PFSK-1 (cell line): ENCODE measurements at regions not wholly inside any gene's neighbourhood (a gene's known extent, or its start where the extent isn't known, plus 50 kb on each side); places are given as distances from the start of the nearest gene placed in this dataset.

Experiments
- FOXP2 ChIP-seq: optimal IDR thresholded peaks from 2 replicates; pipeline ENCODE3; 2011; ENCODE audit warnings: borderline replicate concordance, control low read depth, inconsistent platforms; ENCODE audit not compliant: insufficient read depth; ENCODE audit errors: extremely low read length, extremely low read depth
- POLR2AphosphoS5 ChIP-seq: IDR thresholded peaks from 2 replicates; pipeline ENCODE4 v1.6.1; 2012; ENCODE audit warnings: low read depth, mild to moderate bottlenecking, control low read depth, low read length, moderate library complexity

DNA sequence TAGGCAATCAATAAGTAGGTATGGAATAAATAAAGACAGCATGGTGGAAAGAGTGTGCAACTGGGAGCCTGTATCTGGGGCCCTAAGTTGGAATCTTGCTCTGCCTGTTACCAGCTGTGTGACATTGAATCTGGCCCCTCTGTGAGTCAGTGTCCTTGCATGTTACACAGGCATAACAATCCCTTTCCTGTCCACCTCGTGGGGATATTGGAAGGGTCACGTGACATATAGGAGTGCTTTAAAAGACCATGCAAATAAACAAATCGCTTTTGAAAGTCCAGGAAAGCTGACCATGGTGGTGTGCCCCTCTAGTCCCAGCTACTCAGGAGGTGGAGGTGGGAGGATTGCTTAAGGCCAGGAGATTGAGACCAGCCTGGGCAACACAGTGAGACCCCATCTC lies 51.1 kb upstream of the VRK1 start:
- TF ChIP-seq POLR2AphosphoS5 (no peak), FOXP2 (no peak)
